M059J (cell line): ENCODE measurements at regions not wholly inside any gene's neighbourhood (a gene's known extent, or its start where the extent isn't known, plus 50 kb on each side); places are given as distances from the start of the nearest gene placed in this dataset.

Experiments used
- DNase-seq: peaks from one replicate; pipeline ENCODE4 v3.0.0-alpha.2; 2012; ENCODE audit warnings: low read depth

DNA sequence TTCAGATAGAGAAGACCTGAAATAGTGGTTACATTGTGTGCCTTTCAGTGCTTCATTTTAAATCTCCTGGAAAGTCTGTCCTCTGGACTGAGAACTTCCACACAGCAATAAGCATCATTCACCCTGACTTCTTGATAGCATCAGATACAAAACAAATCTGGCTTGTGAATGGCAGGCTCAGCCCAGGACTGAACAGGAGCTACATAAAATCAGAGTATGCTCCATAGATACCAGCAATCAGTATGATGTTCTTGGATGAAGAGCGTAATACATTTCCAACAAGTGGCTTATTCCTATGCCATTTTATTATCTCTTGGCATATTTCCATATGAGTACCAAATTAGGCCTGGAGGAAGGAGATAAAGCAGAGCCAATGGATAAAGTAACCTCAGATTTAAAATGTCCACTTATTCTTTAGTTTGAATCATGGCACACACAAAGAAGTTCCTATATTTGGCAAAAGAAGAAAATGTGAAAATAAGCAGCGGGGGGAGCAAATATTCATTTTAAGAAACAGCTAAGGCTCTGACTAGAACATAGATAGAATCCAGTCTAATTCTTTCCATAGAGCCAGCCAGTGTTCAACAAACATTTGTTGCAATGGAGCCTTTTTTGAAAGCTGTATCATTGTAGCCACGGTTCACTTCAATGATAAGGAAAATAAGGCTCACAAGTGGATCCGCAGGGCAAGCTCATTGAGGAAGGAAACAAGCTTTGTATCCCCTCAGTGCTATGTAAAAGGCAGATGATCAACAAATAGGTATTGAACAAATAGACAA is 230.8 kb upstream of the CHAC2 start:
- no peak for DNase-seq

DNA sequence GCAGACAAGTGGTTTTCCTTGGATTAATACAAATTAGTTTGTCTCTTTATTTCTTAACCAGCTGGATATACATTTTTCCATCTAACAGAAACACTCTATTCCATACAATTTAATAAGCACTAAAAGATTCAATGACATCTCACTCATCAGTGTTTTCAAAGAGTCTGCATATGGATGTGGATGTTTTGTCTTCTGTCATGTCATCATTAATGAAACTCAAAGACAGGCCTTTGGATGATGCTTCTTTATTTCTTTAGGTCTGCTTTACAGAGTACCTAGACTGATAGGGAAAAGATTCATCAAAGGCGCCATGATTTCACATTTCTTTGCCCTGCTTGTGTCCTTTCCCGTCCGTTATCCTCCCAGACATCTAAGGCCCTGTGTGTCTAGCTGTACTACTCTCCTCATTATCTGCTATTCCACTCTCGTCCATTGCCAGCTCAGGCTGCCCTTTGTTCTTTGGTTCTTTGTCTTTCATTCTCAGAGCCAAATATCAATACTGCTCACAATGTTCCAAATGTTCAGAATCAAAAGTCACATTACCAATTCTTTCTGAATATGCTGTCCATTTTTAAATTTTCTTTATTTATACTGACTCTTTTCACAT is 232.3 kb upstream of the CHAC2 start:
- DNase-seq: no peak

DNA sequence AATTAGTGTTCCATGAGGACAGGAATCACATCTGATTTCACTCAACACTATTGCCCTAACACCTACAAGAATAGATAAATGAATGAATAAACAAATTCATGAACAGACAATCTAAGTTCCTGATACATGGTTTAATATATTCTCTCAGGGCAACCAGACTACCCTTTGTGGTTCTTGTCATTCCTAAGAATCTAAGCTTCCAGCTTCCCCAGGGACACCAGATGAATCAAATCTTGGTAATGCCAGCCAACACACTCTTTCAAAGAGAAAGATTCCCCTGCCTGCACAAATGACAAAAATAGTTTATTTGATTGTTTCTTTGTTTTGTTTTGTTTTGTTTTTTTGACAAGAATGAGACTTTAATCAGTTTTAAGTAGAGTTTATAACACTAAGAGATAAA is 237.5 kb upstream of the CHAC2 start:
- peak; percentile 9 for DNase-seq

DNA sequence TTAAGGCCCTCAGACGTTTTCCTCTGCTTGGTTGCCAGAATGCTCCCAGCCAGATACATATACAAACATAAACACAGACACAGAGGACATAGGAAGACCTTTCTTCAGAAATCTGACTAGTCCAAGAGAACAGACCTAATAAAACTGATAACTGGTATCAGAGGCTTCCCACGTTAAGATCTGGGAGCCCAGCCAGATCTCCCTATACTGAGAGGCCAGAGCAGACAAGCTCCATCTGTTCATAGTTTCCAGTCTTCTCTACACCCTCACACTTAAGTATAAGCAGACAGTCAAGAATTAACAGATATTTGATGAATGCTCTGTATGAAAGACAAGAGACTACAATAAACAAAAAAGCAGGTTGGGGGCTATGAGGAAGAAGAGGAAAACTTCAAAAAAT is 240.5 kb upstream of the CHAC2 start:
- no peak for DNase-seq

DNA sequence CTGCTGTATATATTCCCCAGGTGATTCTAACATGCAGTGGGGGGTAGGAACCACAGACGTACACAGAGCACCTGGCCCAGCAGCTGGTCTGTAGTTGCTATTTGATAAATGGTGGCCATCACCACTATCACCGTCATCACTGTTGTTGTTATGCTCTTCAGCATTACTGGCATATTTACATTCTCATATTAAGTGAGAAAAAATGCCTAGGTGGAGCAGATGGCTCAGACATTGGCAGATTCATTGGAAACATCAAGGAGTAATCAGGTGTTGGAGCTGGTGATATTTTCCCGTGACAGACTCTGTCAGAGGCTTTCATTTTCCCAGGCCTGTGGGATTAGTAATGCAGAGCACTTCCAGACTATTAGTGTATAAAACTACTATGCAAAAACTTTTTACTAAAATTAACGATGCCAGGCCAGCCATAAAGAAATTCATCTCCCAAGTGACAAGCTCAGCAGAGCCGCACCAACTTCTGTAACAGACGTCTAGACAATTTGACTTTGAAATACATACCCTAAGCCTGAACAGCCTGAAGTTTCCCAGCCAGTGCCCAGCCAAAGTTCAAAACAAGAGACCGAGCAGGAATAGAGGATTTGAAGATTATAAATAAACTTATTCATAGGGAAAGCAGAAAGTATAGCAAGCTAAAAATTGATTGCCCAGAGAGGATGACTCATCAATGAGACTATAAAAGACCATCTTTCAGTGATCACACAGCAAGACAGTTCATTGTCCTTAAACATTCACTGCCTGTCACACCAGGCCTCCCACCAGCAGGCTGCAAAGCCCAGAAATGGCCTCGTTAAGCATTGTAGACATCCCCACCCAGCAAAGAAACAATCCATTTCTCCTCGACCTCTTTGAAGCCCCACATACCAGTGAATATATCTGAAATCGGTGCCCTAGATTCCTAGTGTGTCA is 247.4 kb upstream of the CHAC2 start:
- no peak for DNase-seq

DNA sequence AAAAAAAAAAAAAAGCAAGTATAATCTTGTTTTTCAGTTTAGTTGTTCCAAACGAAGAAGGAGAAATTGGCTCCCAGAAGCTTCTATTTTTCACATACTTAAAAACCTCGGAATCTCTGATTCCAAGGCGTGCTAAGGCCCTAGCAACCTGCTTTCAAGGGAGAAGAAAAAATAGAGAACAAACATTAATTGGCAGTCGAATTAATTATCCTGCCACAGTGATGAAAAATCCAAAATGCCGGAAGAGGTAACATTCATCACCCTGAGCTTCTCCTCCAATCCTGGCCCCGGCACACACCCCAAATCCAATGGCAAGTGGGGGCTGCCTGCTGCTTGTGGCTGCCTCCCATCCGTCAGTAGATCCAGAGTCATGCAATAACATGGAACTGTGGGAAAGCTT is 250.2 kb upstream of the CHAC2 start:
- DNase-seq: no peak

DNA sequence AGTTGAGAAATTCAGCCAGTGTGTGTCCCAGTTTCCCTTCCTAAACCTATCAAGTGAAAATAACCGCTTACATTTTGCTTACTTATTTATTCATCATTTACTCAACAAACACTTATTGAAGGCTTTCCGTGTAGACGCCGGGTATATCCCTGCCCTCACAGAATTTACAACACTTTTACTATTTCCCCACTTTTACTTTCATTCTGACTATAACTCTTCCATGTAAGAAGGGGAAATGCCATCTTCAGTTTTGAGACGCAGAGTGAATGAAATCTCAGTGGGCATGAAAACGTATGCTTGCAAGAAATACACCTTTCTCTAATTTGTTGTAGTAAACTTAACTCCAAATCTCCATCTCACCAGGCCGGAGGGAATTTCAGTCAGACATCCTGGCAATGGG is 251.0 kb upstream of the CHAC2 start:
- DNase-seq: no peak

DNA sequence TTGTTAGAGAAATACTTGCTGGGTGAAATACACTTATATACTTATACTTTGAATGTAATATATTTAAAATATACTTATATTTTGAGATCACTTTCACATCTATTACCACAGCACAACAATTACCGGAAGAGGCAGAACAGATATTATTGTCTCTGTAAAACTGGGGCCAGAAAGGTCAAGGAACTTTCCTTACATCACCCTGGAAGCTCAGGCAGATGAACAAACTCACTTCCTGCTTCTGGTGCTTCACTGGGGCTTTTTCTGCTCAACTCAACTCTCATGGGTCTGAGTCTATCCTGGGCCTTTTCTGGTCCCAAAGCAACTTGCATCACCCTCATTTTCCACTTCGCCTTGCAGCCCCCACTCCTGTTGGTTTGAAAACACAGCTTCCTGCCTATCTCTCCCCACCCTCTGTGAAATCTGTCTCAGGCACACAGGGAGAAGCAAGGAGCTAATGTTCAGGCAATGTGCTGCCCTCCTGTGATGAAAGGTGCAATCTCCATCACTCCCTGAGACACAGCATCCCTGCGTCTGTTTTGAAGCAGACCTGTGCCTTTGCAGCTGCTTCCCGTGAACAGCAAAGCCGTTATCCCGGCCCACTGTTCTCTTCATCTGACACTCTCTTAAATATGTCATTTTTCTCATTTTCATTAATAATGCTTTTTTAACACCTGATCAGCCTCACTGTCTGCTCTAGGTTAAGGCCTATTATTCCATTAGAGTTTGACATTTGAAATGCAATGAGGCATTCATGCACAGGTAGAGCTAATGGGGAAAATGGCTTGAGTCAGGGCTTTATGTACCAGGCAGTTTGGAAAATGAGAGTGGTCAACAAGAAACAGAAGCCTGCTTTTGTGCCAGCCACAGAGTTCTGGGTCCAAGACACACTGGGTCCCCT is 251.9 kb upstream of the CHAC2 start:
- DNase-seq: peak; percentile 31

DNA sequence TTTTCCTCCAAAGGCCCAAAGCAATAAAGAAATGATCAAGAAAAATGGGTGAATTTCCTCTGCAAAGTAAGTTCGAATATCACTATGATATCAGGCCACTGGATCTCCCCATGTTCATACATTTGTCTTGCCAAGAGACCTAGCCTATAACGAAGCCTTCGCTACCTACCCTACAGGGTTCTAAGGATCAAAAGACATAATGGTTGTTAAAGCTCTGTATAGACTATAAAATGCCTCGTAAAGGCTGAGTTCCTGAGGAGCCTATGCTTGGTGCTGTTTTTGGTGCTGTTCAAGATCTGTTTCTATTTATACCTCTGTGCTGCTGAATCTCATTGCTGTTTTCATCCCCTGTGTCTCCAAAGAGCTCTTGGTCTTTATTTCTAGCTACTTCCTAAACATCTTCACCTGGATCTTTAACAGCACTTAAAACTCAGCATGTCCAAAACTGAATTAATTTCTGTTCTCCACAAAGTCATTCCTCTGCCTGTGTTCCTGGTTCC is 254.4 kb upstream of the CHAC2 start:
- DNase-seq: no peak

DNA sequence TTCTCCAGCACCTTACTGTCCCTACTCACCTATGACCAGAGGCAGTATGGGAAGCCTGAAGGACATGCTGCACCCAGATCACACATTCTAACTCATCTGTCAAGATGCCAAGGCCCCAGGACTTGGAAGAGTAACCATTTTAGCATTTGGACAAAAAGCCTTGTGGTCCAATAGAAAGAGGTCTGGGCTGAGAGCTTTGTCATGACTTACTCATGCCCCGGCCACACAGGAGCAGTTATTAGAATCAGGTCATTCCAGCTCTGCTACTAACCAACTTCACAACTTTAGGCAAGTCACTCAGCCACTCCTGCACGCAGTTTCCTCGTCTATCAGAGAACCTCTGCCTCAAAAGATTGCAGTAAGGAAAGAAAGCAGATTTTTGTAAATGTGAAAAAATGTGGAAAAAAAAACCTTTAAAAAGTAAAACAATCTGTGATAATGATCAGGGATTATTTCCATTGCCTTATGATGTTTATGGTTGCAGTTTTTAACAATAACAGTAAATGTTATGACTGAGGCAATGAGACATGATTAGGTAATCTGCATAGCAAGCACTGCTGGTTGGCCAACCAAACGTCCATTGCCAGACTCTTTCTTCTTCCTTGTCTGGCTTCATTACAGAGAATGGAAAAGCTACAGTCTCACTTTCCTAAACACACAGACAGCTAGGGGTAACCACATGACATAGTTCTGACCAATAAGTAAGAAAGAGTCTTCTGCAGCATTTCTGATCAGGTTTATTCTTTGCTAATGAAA is 255.4 kb upstream of the CHAC2 start:
- peak; percentile 81 for DNase-seq

DNA sequence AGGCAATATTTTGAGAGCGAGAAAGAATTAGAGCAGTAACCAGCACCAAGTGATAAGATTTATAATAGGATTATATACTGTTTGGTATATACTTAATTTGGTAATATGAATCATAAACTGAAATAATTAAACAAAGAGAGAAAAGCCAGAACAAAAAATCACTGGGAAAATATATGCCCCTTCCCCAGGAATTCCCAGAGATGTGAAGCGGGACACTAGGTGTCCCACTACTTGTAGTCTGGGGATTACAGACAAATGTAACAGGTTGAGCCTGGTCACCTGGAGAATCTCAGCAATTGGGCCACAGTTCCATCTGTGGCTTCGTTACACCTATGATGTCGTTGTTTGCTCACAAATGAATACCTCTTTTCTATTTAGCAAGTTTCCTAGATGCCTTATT is 256.1 kb upstream of the CHAC2 start:
- DNase-seq: no peak

DNA sequence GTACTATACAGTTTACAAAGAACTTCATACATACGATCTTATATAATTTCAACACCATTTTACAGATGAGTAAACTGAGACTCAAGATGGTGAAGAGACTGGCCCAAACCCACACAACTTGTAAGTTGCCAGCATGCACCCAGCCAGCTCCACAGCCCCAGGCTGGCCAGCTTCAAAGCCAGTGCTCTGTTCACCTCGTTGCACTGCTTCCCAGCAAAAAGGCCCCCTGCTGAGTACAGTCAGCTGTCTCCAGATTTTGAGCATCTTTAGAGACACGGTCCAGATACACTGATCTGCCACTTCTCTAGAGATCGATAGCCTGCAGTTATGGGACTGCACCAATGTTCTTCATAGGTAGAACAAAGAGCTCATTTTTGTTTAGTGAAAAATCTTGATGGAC is 257.2 kb upstream of the CHAC2 start:
- peak; percentile 14 for DNase-seq

DNA sequence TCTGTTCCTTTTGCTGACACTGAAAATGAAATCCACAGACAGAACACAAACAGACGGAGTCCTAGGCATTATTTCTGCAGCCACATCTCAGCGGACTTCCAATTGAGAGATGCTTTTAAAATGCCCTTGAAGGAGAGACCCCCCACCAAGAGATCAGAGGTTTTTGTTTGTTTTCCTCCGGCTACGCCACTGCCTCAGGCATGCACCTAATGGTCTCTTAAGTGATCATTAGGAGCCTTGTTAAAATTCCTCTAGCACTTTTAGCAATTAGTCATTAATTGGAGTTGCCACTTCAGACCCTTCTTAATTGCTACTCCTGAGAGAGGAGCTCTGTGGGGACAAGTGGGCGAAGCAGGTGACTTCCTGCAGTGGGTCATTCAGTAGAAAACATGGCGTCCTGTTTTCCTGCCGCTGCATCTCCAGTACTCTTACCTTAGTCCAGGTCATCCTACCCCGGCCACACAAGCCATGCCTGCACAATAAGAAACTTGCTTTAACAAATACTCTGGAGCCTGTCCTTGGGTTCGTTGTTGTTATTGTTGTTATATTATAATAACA is 257.7 kb upstream of the CHAC2 start:
- DNase-seq: peak; percentile 8

DNA sequence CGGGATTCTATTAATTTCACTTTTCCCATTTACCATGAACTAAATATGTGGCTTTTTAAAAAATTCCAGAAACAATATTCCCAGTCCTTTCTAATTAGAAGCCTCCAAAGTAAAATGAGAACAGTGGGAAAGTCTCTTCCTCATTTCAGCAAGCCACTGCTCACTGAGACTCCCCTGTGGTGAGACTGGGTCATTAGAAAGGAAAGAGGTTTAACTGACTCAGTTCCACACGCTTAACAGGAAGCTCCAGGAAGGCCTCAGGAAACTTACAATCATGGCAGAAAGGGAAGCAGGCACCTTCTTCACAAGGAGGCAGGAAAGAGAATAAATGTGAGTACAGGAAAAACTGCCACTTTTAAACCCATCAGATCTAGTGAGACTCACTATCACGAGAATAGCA is 258.9 kb upstream of the CHAC2 start:
- DNase-seq: peak; percentile 24

DNA sequence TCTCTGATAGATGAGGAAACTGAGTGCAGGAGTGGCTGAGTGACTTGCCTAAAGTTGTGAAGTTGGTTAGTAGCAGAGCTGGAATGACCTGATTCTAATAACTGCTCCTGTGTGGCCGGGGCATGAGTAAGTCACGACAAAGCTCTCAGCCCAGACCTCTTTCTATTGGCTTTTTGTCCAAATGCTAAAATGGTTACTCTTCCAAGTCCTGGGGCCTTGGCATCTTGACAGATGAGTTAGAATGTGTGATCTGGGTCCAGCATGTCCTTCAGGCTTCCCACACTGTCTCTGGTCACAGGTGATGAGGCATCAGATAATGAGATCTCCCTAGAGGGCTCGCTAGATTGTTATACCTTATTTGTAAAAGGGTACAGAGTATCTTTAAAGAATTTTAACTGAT is 260.5 kb upstream of the CHAC2 start:
- peak; percentile 67 for DNase-seq

DNA sequence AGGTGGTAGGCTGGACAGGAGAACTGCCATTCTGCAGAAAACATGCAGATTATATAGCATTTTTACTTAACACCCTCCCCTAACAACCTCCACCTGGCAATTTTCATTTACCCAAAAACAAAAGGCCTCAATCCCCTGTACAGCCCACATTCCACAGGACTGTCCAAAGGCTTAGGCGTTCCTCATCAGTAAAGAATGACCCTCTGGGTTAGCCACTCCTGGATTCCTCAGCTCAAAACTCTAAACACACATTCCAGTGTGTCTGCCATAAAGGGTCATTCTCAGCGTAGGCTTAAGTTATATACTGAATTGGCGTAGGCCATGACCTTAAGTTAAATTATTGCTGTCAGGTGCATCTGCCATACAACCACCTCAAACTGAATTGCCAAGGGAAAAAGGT is 261.8 kb upstream of the CHAC2 start:
- DNase-seq: peak; percentile 55

DNA sequence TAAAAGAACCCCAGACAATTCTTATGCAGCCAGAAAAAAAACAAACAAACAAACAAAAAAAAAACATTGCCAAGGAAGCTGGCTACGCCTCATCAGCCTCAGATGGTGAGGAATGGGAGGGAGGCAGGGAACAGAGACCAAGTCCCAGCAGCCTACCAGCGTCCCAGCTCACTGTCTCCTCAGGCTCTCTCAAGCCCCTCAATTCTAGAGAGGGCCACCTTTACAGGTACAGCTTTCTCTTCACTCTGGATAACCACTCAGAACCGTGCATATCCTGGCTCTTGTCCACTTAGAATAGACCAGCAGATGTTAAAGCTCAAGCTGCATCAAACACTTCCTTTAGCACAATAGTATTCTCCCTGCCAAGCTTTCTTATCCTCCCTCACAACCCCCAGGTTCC is 263.1 kb upstream of the CHAC2 start:
- DNase-seq: no peak

DNA sequence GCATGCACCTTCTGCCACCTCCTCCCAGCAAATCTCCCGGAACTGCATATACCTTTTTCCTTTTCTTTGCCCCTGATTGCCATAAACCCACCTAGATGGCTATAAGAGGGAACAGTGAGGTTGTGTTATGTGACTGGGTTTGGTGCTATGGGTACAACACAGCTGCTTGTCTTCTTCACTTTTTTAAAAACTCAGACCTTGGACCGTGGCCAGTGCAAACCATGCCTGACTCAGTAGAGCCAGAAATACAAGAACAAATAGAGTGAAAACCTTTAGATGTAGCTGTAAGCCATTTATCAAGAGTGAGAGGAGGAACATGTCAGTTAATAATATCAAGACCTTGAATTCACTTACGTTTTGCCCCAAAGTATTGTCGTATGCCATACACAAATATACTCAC is 267.4 kb upstream of the CHAC2 start:
- no peak for DNase-seq

DNA sequence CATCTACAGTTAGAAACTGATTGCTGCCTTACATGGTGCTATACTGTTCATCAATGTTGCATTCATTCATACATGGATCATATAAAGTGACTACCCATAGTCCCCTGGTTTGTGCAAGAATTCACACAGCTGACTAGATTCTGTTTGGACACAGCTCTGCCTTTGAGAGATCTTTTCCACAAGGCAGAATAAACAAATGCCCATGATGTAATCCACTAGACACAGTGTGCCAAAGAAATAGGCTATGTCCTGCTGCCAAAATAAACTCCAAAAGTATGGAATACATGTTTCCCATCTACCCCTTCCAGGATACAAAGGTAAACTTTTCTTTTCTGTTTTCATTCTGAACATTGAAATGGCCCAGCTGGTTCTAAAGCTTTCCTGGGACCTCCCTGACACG is 269.4 kb upstream of the CHAC2 start:
- DNase-seq: no peak

DNA sequence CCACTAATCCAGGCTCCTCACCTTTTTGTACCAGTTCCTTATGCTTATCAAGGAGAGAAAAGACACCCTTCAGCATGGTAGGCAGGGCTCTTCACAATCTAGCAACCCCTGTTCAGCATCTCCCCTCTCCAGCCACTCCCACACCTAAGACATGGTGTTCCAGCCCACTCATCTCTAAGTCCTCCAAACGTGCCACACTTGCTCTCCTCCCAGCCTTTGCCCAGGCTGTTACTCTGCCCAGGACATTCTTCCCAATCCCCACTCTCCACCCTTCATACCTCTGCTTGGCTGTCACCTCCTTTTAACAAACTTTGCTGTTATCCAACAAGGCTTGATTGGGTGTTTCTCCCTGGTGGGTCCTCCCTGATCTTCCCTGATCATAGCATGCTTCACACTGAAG is 270.6 kb upstream of the CHAC2 start:
- DNase-seq: no peak
